GM19397 (cell line): ENCODE measurements at regions not wholly inside any gene's neighbourhood (a gene's known extent, or its start where the extent isn't known, plus 50 kb on each side); places are given as distances from the start of the nearest gene placed in this dataset.
"Not testable (repeated sequence)": the region's sequence is repeated elsewhere in the genome, so short reads cannot be mapped to it uniquely, and the experiment has no call there.

Source experiments
- ATAC-seq: cut with Tn5 transposase; IDR thresholded peaks from one replicate; pipeline ENCODE4 v1.9.1; 2021; ENCODE audit warnings: mild to moderate bottlenecking, moderate library complexity; ENCODE audit not compliant: unreplicated experiment

- ATAC-seq = no peak
Observed at GRCh38 chr5:82517544-82518075, 239.5 kb upstream of the RPS23 start.

GRCh38 chr5:82513738-82514137, 235.6 kb upstream of the RPS23 start:
- ATAC-seq = no peak

DNA sequence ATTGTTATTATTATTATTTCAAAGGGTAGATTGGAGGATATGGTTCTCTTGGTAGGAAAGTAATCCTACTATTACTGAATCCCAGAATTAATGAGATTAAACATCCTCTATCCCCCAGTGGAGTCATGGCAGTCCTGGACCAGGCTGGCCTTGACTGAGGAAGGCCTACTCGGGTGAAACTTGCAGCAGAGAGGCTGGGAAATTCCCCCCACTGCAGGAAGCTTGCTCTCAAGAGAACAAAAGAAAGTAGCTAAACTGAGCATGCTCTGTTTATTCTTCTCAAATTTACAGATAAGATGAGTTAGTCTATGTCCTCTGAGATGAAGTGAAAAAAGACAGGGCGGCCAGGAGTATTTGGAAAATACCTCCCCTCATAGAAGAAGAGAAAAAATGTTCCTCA, 233.9 kb upstream of the RPS23 start:
- ATAC-seq = peak; percentile 61

DNA sequence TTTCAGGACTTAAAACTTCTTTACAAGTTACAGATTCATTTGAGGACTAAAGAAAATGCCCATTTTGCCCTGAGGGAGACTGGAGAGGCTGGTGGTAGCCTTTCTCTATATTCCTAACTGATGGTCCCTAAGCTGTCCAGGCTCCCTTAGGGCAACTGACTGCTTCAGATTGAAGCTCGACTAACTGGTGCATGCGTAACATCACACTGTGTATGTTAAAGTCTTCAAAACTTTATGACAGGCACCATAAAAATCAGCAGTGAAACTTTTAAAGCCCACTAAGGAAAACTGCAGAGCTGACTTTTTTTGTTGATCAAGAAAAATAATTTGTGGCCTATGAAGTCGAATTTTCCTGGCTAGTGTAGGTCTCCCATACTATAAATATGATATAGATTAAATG, 233.0 kb upstream of the RPS23 start:
- no peak for ATAC-seq

DNA sequence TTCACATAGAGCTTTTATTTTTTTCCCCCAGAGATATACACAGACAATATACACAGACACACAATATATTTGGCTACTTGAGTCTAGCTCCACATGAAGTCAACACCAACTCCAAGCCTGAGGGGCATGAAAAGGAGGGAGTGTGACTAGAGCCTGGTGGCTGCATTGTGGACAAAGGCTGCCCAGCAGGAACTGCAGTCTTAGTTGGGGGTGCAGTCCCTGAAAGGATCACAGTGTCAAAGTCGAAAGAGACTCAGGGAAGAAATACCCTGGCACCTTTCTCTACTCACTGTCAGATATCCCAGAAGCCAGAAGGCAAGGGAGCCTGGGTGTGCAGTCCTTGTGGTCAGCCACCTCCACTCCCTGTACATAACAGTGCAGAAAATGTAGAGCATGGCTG, 231.6 kb upstream of the RPS23 start:
- no peak for ATAC-seq

- not testable (repeated sequence) for ATAC-seq
Observed at GRCh38 chr5:82506390-82506789, 228.2 kb upstream of the RPS23 start.

DNA sequence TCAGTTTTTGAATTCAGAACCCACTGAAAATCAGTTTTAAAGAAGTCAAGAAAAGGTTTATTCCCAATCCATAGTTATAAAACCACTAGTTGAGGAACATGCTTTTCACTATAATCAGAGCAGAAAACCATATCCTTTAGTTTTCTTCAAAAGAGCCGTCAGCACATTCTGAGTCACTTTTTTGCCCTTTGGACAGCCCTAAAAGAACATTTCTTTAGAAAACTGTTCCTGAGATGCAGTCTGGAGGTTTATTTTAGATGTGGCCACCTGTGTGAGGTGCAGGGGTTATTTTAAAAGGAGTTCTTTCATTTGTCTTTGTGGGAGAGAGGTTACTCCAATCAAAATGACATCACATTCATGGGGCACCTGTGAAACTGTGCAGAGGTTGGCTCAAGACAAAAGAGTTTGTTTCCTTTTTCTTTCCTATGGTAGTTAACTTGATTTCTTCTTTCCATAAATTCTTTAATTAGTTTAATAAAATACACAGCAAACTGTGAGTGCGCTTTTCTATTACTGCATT, 221.6 kb upstream of the RPS23 start:
- no peak for ATAC-seq

DNA sequence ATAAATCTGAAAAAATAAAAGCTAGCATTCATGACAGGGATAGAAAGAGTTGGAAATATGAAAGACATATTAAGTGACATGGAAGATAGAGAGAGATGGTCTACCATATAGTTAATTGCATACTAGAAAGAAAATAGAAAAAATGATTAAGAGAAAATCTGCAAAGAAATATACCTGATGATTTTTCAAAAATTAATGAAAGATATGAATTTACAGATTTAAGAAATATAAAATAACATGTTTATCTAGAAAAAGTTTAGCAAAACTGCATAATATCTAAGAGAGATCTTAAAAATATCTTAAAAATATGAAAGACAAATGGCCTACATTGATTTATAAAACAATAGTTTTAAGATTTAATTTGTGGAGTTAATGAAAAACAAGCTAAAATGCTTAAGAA, 219.1 kb upstream of the RPS23 start:
- no peak for ATAC-seq

- ATAC-seq = no peak
Observed at GRCh38 chr5:82494942-82495341, 216.8 kb upstream of the RPS23 start.

DNA sequence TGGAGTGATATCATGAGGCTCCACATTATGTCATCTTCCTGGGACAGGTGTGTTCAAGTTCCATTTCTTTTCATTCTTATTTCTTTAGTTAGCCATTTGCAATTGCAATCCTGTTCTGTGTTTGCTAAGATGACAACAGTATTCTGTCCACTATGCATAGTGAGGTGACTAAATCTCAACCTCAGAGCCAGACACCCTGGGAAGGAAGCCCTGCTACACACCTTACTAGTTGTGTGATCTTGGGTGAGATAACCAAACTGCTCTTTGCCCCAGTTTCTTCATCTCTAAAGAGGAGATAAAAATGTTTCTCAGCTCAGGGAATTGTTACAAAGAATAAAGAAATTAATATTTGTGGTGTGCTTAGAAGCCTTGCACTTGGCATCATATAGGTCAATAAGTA, 215.1 kb upstream of the RPS23 start:
- ATAC-seq = no peak

- no peak for ATAC-seq
Observed at GRCh38 chr5:82491397-82491796, 213.2 kb upstream of the RPS23 start.

- ATAC-seq = no peak
Observed at GRCh38 chr5:82489683-82490082, 211.5 kb upstream of the RPS23 start.

- ATAC-seq = no peak
Observed at GRCh38 chr5:82487131-82487530, 209.0 kb upstream of the RPS23 start.

DNA sequence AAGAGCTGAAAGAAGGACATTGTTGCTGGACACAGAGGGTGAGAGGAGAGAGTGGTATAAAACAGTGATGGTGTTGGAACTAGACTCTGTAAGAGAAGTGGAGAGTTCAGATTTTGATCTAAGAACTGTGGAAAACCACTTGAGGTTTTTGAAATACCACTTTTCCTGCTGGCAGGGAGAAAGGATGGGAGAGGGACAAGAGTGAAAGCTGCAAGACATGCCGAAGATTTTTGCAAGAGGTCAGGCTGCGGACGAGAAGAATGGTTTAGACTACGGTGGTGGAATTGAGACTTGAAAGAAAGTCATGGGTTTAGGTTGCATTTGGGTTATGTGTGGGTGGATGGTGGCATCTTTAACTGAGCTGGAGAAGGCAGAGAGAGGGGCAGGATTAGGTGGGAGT, 202.2 kb upstream of the RPS23 start:
- no peak for ATAC-seq

GRCh38 chr5:82476155-82476554, 198.0 kb upstream of the RPS23 start:
- no peak for ATAC-seq

DNA sequence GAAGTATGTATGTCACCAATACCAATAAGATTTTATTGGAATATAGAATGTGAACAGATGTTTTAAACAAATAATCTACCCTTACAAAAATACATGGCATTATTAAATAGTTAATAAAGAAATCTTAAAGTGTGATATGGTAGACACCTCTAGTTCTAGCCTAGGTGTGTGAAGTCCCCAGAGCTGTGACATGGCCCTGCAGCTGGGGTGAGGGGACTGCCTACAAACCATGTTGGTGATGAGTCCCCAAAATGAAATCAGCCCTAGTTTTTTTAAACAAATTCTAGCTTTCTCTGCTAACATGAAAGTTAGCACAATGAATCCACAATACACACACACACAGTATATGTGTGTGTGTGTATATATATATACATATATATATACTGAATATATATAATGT, 195.1 kb upstream of the RPS23 start:
- ATAC-seq = no peak

GRCh38 chr5:82470185-82470994, 192.2 kb upstream of the RPS23 start:
- no peak for ATAC-seq

DNA sequence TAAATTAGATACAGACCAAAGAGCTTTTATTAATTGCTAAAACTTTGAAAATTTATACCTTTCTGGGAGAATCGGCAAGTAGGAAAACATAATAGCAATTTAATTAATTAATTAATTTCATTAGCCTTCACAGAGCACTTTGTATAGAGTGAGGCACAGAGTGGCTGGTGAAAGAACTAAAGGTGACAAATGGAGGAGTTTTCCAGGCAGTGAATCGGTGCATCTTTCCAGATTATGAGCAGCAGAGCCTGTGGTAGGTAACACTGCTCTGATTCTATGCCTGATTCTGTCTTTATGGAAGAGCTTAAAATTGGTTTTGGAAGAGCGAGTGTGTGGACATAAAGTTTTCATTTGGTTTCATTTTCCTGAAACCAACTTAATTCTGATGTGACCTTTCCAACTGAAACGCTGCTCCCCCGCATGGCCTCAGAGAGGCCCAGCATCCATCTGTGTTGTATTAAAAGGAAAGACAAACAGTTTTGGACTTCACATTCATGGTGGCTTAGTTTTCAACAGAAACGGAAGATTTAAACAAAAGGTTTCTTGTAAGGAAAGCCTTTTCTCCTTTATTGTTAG, 188.9 kb upstream of the RPS23 start:
- ATAC-seq = no peak

DNA sequence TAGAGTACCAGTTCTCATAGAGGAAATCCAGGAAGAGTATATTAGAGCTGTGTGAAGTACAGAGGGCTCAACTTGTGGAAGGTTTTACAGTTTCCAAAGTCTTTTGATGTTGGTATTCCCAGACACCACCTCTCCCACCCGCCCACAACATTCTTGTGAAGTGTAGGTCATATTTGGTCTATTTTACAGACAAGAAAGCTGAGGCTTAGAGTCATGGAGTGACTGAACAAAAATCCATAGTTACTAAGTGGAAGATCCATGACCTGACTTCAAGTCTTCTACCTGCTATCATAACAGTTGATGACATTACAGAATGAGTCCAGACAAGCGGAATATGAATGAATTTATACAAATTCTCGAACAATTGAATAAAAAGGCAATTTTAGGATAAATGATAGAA, 187.1 kb upstream of the RPS23 start:
- no peak for ATAC-seq

- ATAC-seq = no peak
Observed at GRCh38 chr5:82459626-82460025, 181.5 kb upstream of the RPS23 start.

DNA sequence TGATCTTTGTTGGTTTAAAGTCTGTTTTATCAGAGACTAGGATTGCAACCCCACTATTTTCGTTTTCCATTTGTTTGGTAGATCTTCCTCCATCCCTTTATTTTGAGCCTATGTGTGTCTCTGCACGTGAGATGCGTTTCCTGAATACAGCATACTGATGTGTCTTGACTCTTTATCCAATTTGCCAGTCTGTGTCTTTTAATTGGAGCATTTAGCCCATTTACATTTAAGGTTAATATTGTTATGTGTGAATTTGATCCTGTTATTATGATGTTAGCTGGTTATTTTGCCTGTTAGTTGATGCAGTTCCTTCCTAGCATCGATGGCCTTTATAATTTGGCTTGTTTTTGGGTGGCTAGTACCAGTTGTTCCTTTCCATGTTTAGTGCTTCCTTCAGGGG, 177.2 kb upstream of the RPS23 start:
- not testable (repeated sequence) for ATAC-seq

GRCh38 chr5:82448374-82448773, 170.2 kb upstream of the RPS23 start:
- no peak for ATAC-seq
